ENCODE measurements at regions not wholly inside any gene's neighbourhood (a gene's known extent, or its start where the extent isn't known, plus 50 kb on each side); places are given as distances from the start of the nearest gene placed in this dataset.

- no peak overlapping the region for H3K27ac ChIP-seq (ENCODE audit: low read depth in 1 of 3, low read length in 2 of 3)
- no peaks in the 10 kb centered on the region for H3K36me3 ChIP-seq (ENCODE audit: control insufficient read depth in 3 of 3, insufficient read depth in 2 of 3, low read depth in 1 of 3, low read length in 3 of 3)
- no peaks in the 10 kb centered on the region for H3K9me3 ChIP-seq (ENCODE audit: control insufficient read depth in 2 of 2, insufficient read depth in 1 of 2, low read depth in 1 of 2, low read length in 1 of 2)
- FAIRE-seq (no peak), DNase-seq (no peak)
- whole genome bisulfite sequencing, 3 donors = 16 to 55% (median 37%) methylated on average over 4 of the region's 4 CpGs
- H3K27me3 ChIP-seq (ENCODE audit: control insufficient read depth in 3 of 3, insufficient read depth in 3 of 3, low read length in 3 of 3) = no peaks in the 10 kb centered on the region
- H3K4me1 ChIP-seq (ENCODE audit: control insufficient read depth in 3 of 3, insufficient read depth in 2 of 3, low read depth in 1 of 3, low read length in 2 of 3) = no peaks in the 10 kb centered on the region
- no peak overlapping the region for H3K4me3 ChIP-seq (ENCODE audit: low read depth in 1 of 3, low read length in 3 of 3)
These were observed 1216.5 kb downstream of the SORCS3 start for GRCh38 chr10:105857268-105858264.

- Histone ChIP-seq H3K36me3 (ENCODE audit: control insufficient read depth in 3 of 3, insufficient read depth in 2 of 3, low read depth in 1 of 3, low read length in 3 of 3) (no peaks in the 10 kb centered on the region), H3K4me3 (ENCODE audit: low read depth in 1 of 3, low read length in 3 of 3) (no peak overlapping the region), H3K27me3 (ENCODE audit: control insufficient read depth in 3 of 3, insufficient read depth in 3 of 3, low read length in 3 of 3) (no peaks in the 10 kb centered on the region), H3K27ac (ENCODE audit: low read depth in 1 of 3, low read length in 2 of 3) (no peak overlapping the region), H3K9me3 (ENCODE audit: control insufficient read depth in 2 of 2, insufficient read depth in 1 of 2, low read depth in 1 of 2, low read length in 1 of 2) (no peaks in the 10 kb centered on the region), H3K4me1 (ENCODE audit: control insufficient read depth in 3 of 3, insufficient read depth in 2 of 3, low read depth in 1 of 3, low read length in 2 of 3) (no peaks in the 10 kb centered on the region)
- FAIRE-seq (no peak), DNase-seq (no peak)
- WGBS, 3 donors = 69 to 75% (median 70%) methylated on average over 2 of the region's 2 CpGs
These were observed 1214.7 kb downstream of the SORCS3 start for GRCh38 chr10:105855791-105856190.

DNA sequence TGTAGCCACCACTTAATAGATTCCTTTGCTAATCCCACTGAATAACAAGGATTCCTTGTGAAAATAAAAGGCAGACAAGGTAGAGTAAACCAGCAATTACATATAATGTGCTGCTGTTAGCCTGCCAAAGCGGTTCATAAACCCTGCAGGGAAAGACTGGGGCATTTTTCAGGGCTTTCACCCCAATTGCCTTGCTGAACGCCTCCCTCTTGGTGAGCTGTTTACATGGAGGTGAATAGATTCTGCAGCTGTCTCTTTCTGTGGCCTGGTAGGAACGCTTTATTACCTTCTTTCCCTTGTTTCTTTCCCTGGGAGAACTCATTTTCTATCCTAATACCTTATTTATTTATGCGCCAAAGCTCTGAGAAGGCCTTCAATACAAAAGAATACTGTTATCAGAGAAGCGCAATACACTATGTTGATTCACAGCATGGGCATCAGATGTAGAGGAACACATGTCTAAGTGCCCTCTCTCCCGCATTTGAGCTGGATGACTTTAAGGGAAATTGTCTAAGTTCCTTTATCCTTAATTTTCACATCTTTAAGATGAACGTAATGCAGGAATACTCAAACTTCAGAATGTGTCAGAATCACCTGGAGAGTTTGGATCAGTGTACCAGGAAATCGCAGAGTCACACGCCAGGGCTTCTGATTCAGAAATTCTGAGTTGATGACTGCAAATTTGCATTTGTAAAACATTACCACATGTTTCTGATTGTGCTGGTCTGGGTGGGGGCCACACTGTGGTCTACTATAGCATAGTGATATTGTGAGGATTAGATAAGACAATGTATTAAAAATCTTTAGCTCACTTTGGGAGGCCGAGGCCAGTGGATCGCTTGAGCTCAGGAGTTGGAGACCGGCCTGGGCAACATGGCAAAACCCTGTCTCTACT, 1203.8 kb downstream of the SORCS3 start:
- no peaks in the 10 kb centered on the region for H3K27me3 ChIP-seq (ENCODE audit: control insufficient read depth in 3 of 3, insufficient read depth in 3 of 3, low read length in 3 of 3)
- no peaks in the 10 kb centered on the region for H3K9me3 ChIP-seq (ENCODE audit: control insufficient read depth in 2 of 2, insufficient read depth in 1 of 2, low read depth in 1 of 2, low read length in 1 of 2)
- H3K36me3 ChIP-seq (ENCODE audit: control insufficient read depth in 3 of 3, insufficient read depth in 2 of 3, low read depth in 1 of 3, low read length in 3 of 3) = no peaks in the 10 kb centered on the region
- DNase-seq (no peak), FAIRE-seq (no peak)
- no peak overlapping the region for H3K4me3 ChIP-seq (ENCODE audit: low read depth in 1 of 3, low read length in 3 of 3)
- no peak overlapping the region for H3K27ac ChIP-seq (ENCODE audit: low read depth in 1 of 3, low read length in 2 of 3)
- WGBS, 3 donors = 79 to 82% (median 81%) methylated on average over 12 of the region's 12 CpGs
- no peaks in the 10 kb centered on the region for H3K4me1 ChIP-seq (ENCODE audit: control insufficient read depth in 3 of 3, insufficient read depth in 2 of 3, low read depth in 1 of 3, low read length in 2 of 3)

- no peak for FAIRE-seq
- no peaks in the 10 kb centered on the region for H3K36me3 ChIP-seq (ENCODE audit: control insufficient read depth in 3 of 3, insufficient read depth in 2 of 3, low read depth in 1 of 3, low read length in 3 of 3)
- WGBS, 3 donors = 39 to 53% (median 44%) methylated on average over 4 of the region's 4 CpGs
- H3K27ac ChIP-seq (ENCODE audit: low read depth in 1 of 3, low read length in 2 of 3) = no peak overlapping the region
- H3K4me3 ChIP-seq (ENCODE audit: low read depth in 1 of 3, low read length in 3 of 3) = no peak overlapping the region
- no peaks in the 10 kb centered on the region for H3K27me3 ChIP-seq (ENCODE audit: control insufficient read depth in 3 of 3, insufficient read depth in 3 of 3, low read length in 3 of 3)
- no peaks in the 10 kb centered on the region for H3K9me3 ChIP-seq (ENCODE audit: control insufficient read depth in 2 of 2, insufficient read depth in 1 of 2, low read depth in 1 of 2, low read length in 1 of 2)
- no peaks in the 10 kb centered on the region for H3K4me1 ChIP-seq (ENCODE audit: control insufficient read depth in 3 of 3, insufficient read depth in 2 of 3, low read depth in 1 of 3, low read length in 2 of 3)
- DNase-seq = no peak
These were observed 1203.2 kb downstream of the SORCS3 start for GRCh38 chr10:105844241-105844640.

DNA sequence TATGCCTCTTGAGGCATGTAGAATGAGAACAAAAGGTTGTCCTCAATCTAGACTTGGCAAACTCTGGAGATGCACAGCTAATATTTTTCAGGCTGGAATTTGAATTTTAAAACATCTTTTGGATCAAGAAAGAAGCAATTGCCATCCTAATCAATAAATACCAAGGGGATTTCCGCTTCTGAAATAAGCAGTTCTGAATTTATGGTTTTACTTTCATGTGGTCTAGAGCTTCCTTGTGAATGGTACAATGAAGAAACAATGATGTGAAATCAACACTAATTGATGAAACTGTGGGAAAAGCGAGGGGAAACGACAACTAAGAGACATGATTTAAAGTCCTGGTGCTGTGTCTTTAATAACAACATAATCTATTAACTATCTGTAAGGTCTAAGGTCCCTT, 1202.7 kb downstream of the SORCS3 start:
- Histone ChIP-seq H3K36me3 (ENCODE audit: control insufficient read depth in 3 of 3, insufficient read depth in 2 of 3, low read depth in 1 of 3, low read length in 3 of 3) (no peaks in the 10 kb centered on the region), H3K4me3 (ENCODE audit: low read depth in 1 of 3, low read length in 3 of 3) (no peak overlapping the region), H3K4me1 (ENCODE audit: control insufficient read depth in 3 of 3, insufficient read depth in 2 of 3, low read depth in 1 of 3, low read length in 2 of 3) (no peaks in the 10 kb centered on the region), H3K27me3 (ENCODE audit: control insufficient read depth in 3 of 3, insufficient read depth in 3 of 3, low read length in 3 of 3) (no peaks in the 10 kb centered on the region), H3K27ac (ENCODE audit: low read depth in 1 of 3, low read length in 2 of 3) (no peak overlapping the region), H3K9me3 (ENCODE audit: control insufficient read depth in 2 of 2, insufficient read depth in 1 of 2, low read depth in 1 of 2, low read length in 1 of 2) (no peaks in the 10 kb centered on the region)
- WGBS, 3 donors = 10 to 47% (median 30%) methylated on average over 3 of the region's 3 CpGs
- DNase-seq (no peak), FAIRE-seq (no peak)

- 61 to 81% (median 78%) methylated on average over 6 of the region's 6 CpGs for WGBS, 3 donors
- Histone ChIP-seq H3K4me3 (ENCODE audit: low read depth in 1 of 3, low read length in 3 of 3) (no peak overlapping the region), H3K27me3 (ENCODE audit: control insufficient read depth in 3 of 3, insufficient read depth in 3 of 3, low read length in 3 of 3) (no peaks in the 10 kb centered on the region), H3K9me3 (ENCODE audit: control insufficient read depth in 2 of 2, insufficient read depth in 1 of 2, low read depth in 1 of 2, low read length in 1 of 2) (no peaks in the 10 kb centered on the region), H3K36me3 (ENCODE audit: control insufficient read depth in 3 of 3, insufficient read depth in 2 of 3, low read depth in 1 of 3, low read length in 3 of 3) (no peaks in the 10 kb centered on the region), H3K27ac (ENCODE audit: low read depth in 1 of 3, low read length in 2 of 3) (no peak overlapping the region), H3K4me1 (ENCODE audit: control insufficient read depth in 3 of 3, insufficient read depth in 2 of 3, low read depth in 1 of 3, low read length in 2 of 3) (no peaks in the 10 kb centered on the region)
- FAIRE-seq = no peak
- no peak for DNase-seq
These were observed 1199.2 kb downstream of the SORCS3 start for GRCh38 chr10:105840288-105840770.

GRCh38 chr10:105838392-105838791, 1197.3 kb downstream of the SORCS3 start:
- DNase-seq (no peak), FAIRE-seq (no peak)
- WGBS, 3 donors = 51 to 60% (median 56%) methylated on average over 2 of the region's 2 CpGs
- no peak overlapping the region for H3K27ac ChIP-seq (ENCODE audit: low read depth in 1 of 3, low read length in 2 of 3)
- H3K9me3 ChIP-seq (ENCODE audit: control insufficient read depth in 2 of 2, insufficient read depth in 1 of 2, low read depth in 1 of 2, low read length in 1 of 2) = no peaks in the 10 kb centered on the region
- H3K36me3 ChIP-seq (ENCODE audit: control insufficient read depth in 3 of 3, insufficient read depth in 2 of 3, low read depth in 1 of 3, low read length in 3 of 3) = no peaks in the 10 kb centered on the region
- H3K27me3 ChIP-seq (ENCODE audit: control insufficient read depth in 3 of 3, insufficient read depth in 3 of 3, low read length in 3 of 3) = no peaks in the 10 kb centered on the region
- no peak overlapping the region for H3K4me3 ChIP-seq (ENCODE audit: low read depth in 1 of 3, low read length in 3 of 3)
- H3K4me1 ChIP-seq (ENCODE audit: control insufficient read depth in 3 of 3, insufficient read depth in 2 of 3, low read depth in 1 of 3, low read length in 2 of 3) = no peaks in the 10 kb centered on the region

GRCh38 chr10:105837951-105838350, 1196.9 kb downstream of the SORCS3 start:
- WGBS, 3 donors = 16 to 48% (median 33%) methylated on average over 2 of the region's 2 CpGs
- Histone ChIP-seq H3K9me3 (ENCODE audit: control insufficient read depth in 2 of 2, insufficient read depth in 1 of 2, low read depth in 1 of 2, low read length in 1 of 2) (no peaks in the 10 kb centered on the region), H3K27me3 (ENCODE audit: control insufficient read depth in 3 of 3, insufficient read depth in 3 of 3, low read length in 3 of 3) (no peaks in the 10 kb centered on the region), H3K36me3 (ENCODE audit: control insufficient read depth in 3 of 3, insufficient read depth in 2 of 3, low read depth in 1 of 3, low read length in 3 of 3) (no peaks in the 10 kb centered on the region), H3K27ac (ENCODE audit: low read depth in 1 of 3, low read length in 2 of 3) (no peak overlapping the region), H3K4me3 (ENCODE audit: low read depth in 1 of 3, low read length in 3 of 3) (no peak overlapping the region), H3K4me1 (ENCODE audit: control insufficient read depth in 3 of 3, insufficient read depth in 2 of 3, low read depth in 1 of 3, low read length in 2 of 3) (no peaks in the 10 kb centered on the region)
- FAIRE-seq = no peak
- DNase-seq = peak; percentile 7 to 33
